Suprapubic skin (tissue), 4 donors: ENCODE measurements at regions not wholly inside any gene's neighbourhood (a gene's known extent, or its start where the extent isn't known, plus 50 kb on each side); places are given as distances from the start of the nearest gene placed in this dataset.

Experiments used
- DNase-seq, 2 donors: peaks; one replicate each; pipeline ENCODE4 v3.0.0-alpha.2; 2019; ENCODE audit warnings: low spot score in 2 of 2
- H3K27ac ChIP-seq: fragments of 200-600 bp; sonication (generic); one replicate; pipeline ENCODE4 v1.5.1; 2019
- H3K27me3 ChIP-seq: fragments of 200-600 bp; sonication (generic); one replicate; pipeline ENCODE4 v1.5.1; 2019
- H3K36me3 ChIP-seq: fragments of 200-600 bp; sonication (generic); one replicate; pipeline ENCODE4 v1.5.1; 2019
- H3K4me1 ChIP-seq: fragments of 200-600 bp; sonication (generic); one replicate; pipeline ENCODE4 v1.5.1; 2019
- H3K4me3 ChIP-seq: fragments of 200-600 bp; sonication (generic); one replicate; pipeline ENCODE4 v1.5.1; 2019; ENCODE audit warnings: mild to moderate bottlenecking
- H3K9me3 ChIP-seq: fragments of 200-600 bp; sonication (generic); one replicate; pipeline ENCODE4 v1.5.1; 2019
- CTCF ChIP-seq, 2 donors: fragments of 200-600 bp in 1 of 2; fragments of 450-650 bp in 1 of 2; sonication (generic) in 1 of 2; IDR thresholded peaks; one replicate each; pipeline ENCODE4 v1.5.1; 2016 to 2019; ENCODE audit warnings: antibody characterized with exemption in 2 of 2, mild to moderate bottlenecking in 1 of 2, moderate library complexity in 1 of 2
- EP300 ChIP-seq: sonication (generic); formaldehyde crosslinking; IDR thresholded peaks from one replicate; pipeline ENCODE4 v1.6.1; 2017; ENCODE audit warnings: antibody characterized with exemption
- POLR2A ChIP-seq, 2 donors: fragments of 450-650 bp; IDR thresholded peaks; one replicate each; pipeline ENCODE4 v1.6.1; 2017; ENCODE audit warnings: antibody characterized with exemption in 2 of 2, mild to moderate bottlenecking in 2 of 2, moderate library complexity in 2 of 2
- POLR2AphosphoS5 ChIP-seq, 3 donors: sonication (generic); formaldehyde crosslinking; IDR thresholded peaks; one replicate each; pipeline ENCODE4 v1.6.1; 2017; ENCODE audit warnings: antibody characterized with exemption in 3 of 3
- WGBS: methylation state at CpG from one replicate; pipeline ENCODE4 v1.1.5; 2018; 5-methylcytosine and 5-hydroxymethylcytosine counted together

GRCh38 chr2:215764441-215765048 lies 248.8 kb downstream of the MREG start:
- Histone ChIP-seq H3K4me3 (no peak overlapping the region), H3K36me3 (no peaks in the 10 kb centered on the region), H3K4me1 (no peaks in the 10 kb centered on the region), H3K27ac (no peak overlapping the region), H3K9me3 (peaks cover 4% of the 10 kb centered on the region), H3K27me3 (no peaks in the 10 kb centered on the region)
- TF ChIP-seq CTCF (IDR thresholded peaks at IDR 0.05) (no peak), POLR2AphosphoS5 (IDR thresholded peaks at IDR 0.05) (no peak), EP300 (no peak), POLR2A (IDR thresholded peaks at IDR 0.05) (no peak)
- WGBS, result 81% methylated on average over 1 of the region's 1 CpG
- no peak for DNase-seq

GRCh38 chr2:215760557-215760956 lies 252.8 kb downstream of the MREG start:
- TF ChIP-seq POLR2AphosphoS5 (IDR thresholded peaks at IDR 0.05) (no peak), POLR2A (IDR thresholded peaks at IDR 0.05) (no peak), EP300 (no peak)
- Histone ChIP-seq H3K36me3 (no peaks in the 10 kb centered on the region), H3K4me1 (no peaks in the 10 kb centered on the region), H3K27me3 (no peaks in the 10 kb centered on the region), H3K9me3 (no peaks in the 10 kb centered on the region), H3K27ac (no peak overlapping the region), H3K4me3 (no peak overlapping the region)
- no peak for DNase-seq

GRCh38 chr2:215760091-215760490 lies 253.3 kb downstream of the MREG start:
- no peak overlapping the region for H3K27ac ChIP-seq
- no peaks in the 10 kb centered on the region for H3K4me1 ChIP-seq
- H3K9me3 ChIP-seq, result no peaks in the 10 kb centered on the region
- no peaks in the 10 kb centered on the region for H3K36me3 ChIP-seq
- no peak for TF ChIP-seq EP300
- TF ChIP-seq POLR2AphosphoS5 (IDR thresholded peaks at IDR 0.05), result no peak
- no peak for TF ChIP-seq POLR2A (IDR thresholded peaks at IDR 0.05)
- TF ChIP-seq CTCF (IDR thresholded peaks at IDR 0.05), result no peak
- no peaks in the 10 kb centered on the region for H3K27me3 ChIP-seq
- H3K4me3 ChIP-seq, result no peak overlapping the region
- no peak for DNase-seq
- 78% methylated on average over 2 of the region's 2 CpGs for WGBS

GRCh38 chr2:215758691-215759090 lies 254.7 kb downstream of the MREG start:
- Histone ChIP-seq H3K9me3 (no peaks in the 10 kb centered on the region), H3K27ac (no peak overlapping the region), H3K27me3 (no peaks in the 10 kb centered on the region), H3K36me3 (no peaks in the 10 kb centered on the region), H3K4me3 (no peak overlapping the region), H3K4me1 (no peaks in the 10 kb centered on the region)
- 71% methylated on average over 4 of the region's 4 CpGs for WGBS
- TF ChIP-seq POLR2AphosphoS5 (IDR thresholded peaks at IDR 0.05), result no peak
- no peak for TF ChIP-seq CTCF (IDR thresholded peaks at IDR 0.05)
- no peak for TF ChIP-seq POLR2A (IDR thresholded peaks at IDR 0.05)
- TF ChIP-seq EP300, result no peak
- no peak for DNase-seq

- Histone ChIP-seq H3K4me1 (no peaks in the 10 kb centered on the region), H3K4me3 (no peak overlapping the region), H3K9me3 (no peaks in the 10 kb centered on the region), H3K36me3 (no peaks in the 10 kb centered on the region), H3K27me3 (no peaks in the 10 kb centered on the region), H3K27ac (no peak overlapping the region)
- TF ChIP-seq POLR2A (IDR thresholded peaks at IDR 0.05) (no peak), CTCF (IDR thresholded peaks at IDR 0.05) (no peak), POLR2AphosphoS5 (IDR thresholded peaks at IDR 0.05) (no peak), EP300 (no peak)
- DNase-seq, result no peak
- 59% methylated on average over 2 of the region's 2 CpGs for WGBS
These were observed 257.0 kb downstream of the MREG start for GRCh38 chr2:215756346-215756730.
